IMR-90 (cell line): ENCODE measurements at regions not wholly inside any gene's neighbourhood (a gene's known extent, or its start where the extent isn't known, plus 50 kb on each side); places are given as distances from the start of the nearest gene placed in this dataset.

Experiments used
- BHLHE40 ChIP-seq: fragments of 150-350 bp; IDR thresholded peaks from 2 replicates; pipeline ENCODE4 v1.6.1; 2016; ENCODE audit warnings: mild to moderate bottlenecking, low read depth, low read length
- CEBPB ChIP-seq: IDR thresholded peaks from 2 replicates; pipeline ENCODE4 v1.6.1; 2012; ENCODE audit warnings: low read depth, low read length, improper control_type of control experiment
- CHD1 ChIP-seq: IDR thresholded peaks from 2 replicates; pipeline ENCODE4 v1.6.1; 2012; ENCODE audit warnings: low read depth, low read length, improper control_type of control experiment
- CTCF ChIP-seq: conservative IDR thresholded peaks from 2 replicates; pipeline ENCODE4 v1.5.1; 2012; ENCODE audit warnings: mild to moderate bottlenecking, low read depth, low read length, improper control_type of control experiment
- ELK1 ChIP-seq: fragments of 150-350 bp; IDR thresholded peaks from 2 replicates; pipeline ENCODE4 v1.6.1; 2016; ENCODE audit warnings: low read depth, mild to moderate bottlenecking, low read length, moderate library complexity, borderline replicate concordance
- FOS ChIP-seq: fragments of 150-350 bp; IDR thresholded peaks from 2 replicates; pipeline ENCODE4 v1.6.1; 2016; ENCODE audit warnings: low read depth, low read length
- MAZ ChIP-seq: IDR thresholded peaks from 2 replicates; pipeline ENCODE4 v1.6.1; 2012; ENCODE audit warnings: low read depth, mild to moderate bottlenecking, low read length, improper control_type of control experiment, moderate library complexity, borderline replicate concordance
- NFE2L2 ChIP-seq: fragments of 150-350 bp; IDR thresholded peaks from 2 replicates; pipeline ENCODE4 v1.6.1; 2016; ENCODE audit warnings: low read depth, mild to moderate bottlenecking, low read length
- POLR2A ChIP-seq: IDR thresholded peaks from 2 replicates; pipeline ENCODE4 v1.6.1; 2012; ENCODE audit warnings: mild to moderate bottlenecking, low read depth, low read length
- RAD21 ChIP-seq: IDR thresholded peaks from 2 replicates; pipeline ENCODE4 v1.6.1; 2012; ENCODE audit warnings: low read length, improper control_type of control experiment
- RCOR1 ChIP-seq: IDR thresholded peaks from 2 replicates; pipeline ENCODE4 v1.6.1; 2012; ENCODE audit warnings: mild to moderate bottlenecking, low read length, improper control_type of control experiment; ENCODE audit not compliant: insufficient replicate concordance
- RFX5 ChIP-seq: IDR thresholded peaks from 2 replicates; pipeline ENCODE4 v1.8.0; 2012; ENCODE audit warnings: low read depth, mild to moderate bottlenecking, low read length, moderate library complexity
- SMC3 ChIP-seq: fragments of 150-350 bp; IDR thresholded peaks from 2 replicates; pipeline ENCODE4 v1.6.1; 2016; ENCODE audit warnings: low read depth, mild to moderate bottlenecking, antibody characterized with exemption, low read length, moderate library complexity

GRCh38 chr17:13962716-13963240 is 106.5 kb upstream of the COX10 start:
- no peak for TF ChIP-seq CEBPB
- TF ChIP-seq RAD21, result no peak
- no peak for TF ChIP-seq CTCF
- no peak for TF ChIP-seq POLR2A
- TF ChIP-seq RCOR1, result no peak
- no peak for TF ChIP-seq NFE2L2
- no peak for TF ChIP-seq RFX5
- TF ChIP-seq CHD1, result no peak
- no peak for TF ChIP-seq SMC3
- TF ChIP-seq FOS, result no peak
- no peak for TF ChIP-seq ELK1
- no peak for TF ChIP-seq BHLHE40
- no peak for TF ChIP-seq MAZ
